Type B pancreatic cell (in vitro differentiated cells): ENCODE measurements at regions not wholly inside any gene's neighbourhood (a gene's known extent, or its start where the extent isn't known, plus 50 kb on each side); places are given as distances from the start of the nearest gene placed in this dataset.

Experiments used
- DNase-seq: peaks from one replicate; pipeline ENCODE4 v3.0.0; 2021; ENCODE audit warnings: mixed read lengths; ENCODE audit not compliant: unreplicated experiment; ENCODE audit errors: extremely low spot score
- H3K27ac Mint-ChIP-seq: 2 replicates; pipeline ENCODE4 v1.8.0; 2021; ENCODE audit warnings: mild to moderate bottlenecking, mixed read lengths
- H3K27me3 Mint-ChIP-seq: 2 replicates; pipeline ENCODE4 v1.8.0; 2021; ENCODE audit warnings: mixed read lengths
- H3K36me3 Mint-ChIP-seq: 2 replicates; pipeline ENCODE4 v1.8.0; 2021; ENCODE audit warnings: mixed read lengths
- H3K4me1 Mint-ChIP-seq: one replicate; pipeline ENCODE4 v1.8.0; 2021; ENCODE audit warnings: mixed read lengths; ENCODE audit not compliant: unreplicated experiment
- H3K4me3 Mint-ChIP-seq: 2 replicates; pipeline ENCODE4 v1.8.0; 2021; ENCODE audit warnings: mild to moderate bottlenecking, mixed read lengths
- H3K9me3 Mint-ChIP-seq: 2 replicates; pipeline ENCODE4 v1.8.0; 2021; ENCODE audit warnings: mixed read lengths
- TF ChIP-seq, protein P1 (sequence below): fragments of 200-600 bp; sonication (generic); conservative IDR thresholded peaks from 2 replicates; pipeline ENCODE4 v1.5.0; 2021; ENCODE audit warnings: antibody characterized with exemption, mild to moderate bottlenecking

DNA sequence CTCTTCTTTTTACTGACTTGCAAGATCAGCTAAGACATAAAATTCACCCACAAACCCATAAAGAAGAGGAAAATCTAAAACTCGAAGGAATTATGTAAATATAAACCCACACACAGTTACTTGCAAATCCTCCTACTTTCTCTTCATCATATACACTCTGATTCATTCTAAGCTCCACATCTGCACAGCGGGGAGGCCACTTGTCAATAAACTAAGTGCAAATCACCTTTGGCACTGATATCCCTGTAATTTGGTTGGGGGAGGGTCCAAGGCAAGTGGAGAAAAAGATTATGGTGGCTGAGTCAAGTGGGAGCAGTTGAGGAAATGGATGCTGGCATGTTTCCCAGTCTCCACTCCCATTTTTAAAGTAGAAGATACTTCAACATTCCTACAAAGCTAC is 596.5 kb downstream of the MATN1 start:
- Mint-ChIP-seq H3K36me3 (no peaks in the 10 kb centered on the region), H3K27ac (no peak overlapping the region), H3K4me3 (no peak overlapping the region), H3K4me1 (peaks cover 15% of the 10 kb centered on the region), H3K27me3 (peaks cover 18% of the 10 kb centered on the region), H3K9me3 (no peaks in the 10 kb centered on the region)
- TF ChIP-seq, protein P1, sequence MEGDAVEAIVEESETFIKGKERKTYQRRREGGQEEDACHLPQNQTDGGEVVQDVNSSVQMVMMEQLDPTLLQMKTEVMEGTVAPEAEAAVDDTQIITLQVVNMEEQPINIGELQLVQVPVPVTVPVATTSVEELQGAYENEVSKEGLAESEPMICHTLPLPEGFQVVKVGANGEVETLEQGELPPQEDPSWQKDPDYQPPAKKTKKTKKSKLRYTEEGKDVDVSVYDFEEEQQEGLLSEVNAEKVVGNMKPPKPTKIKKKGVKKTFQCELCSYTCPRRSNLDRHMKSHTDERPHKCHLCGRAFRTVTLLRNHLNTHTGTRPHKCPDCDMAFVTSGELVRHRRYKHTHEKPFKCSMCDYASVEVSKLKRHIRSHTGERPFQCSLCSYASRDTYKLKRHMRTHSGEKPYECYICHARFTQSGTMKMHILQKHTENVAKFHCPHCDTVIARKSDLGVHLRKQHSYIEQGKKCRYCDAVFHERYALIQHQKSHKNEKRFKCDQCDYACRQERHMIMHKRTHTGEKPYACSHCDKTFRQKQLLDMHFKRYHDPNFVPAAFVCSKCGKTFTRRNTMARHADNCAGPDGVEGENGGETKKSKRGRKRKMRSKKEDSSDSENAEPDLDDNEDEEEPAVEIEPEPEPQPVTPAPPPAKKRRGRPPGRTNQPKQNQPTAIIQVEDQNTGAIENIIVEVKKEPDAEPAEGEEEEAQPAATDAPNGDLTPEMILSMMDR, result no peak
- DNase-seq, result no peak

DNA sequence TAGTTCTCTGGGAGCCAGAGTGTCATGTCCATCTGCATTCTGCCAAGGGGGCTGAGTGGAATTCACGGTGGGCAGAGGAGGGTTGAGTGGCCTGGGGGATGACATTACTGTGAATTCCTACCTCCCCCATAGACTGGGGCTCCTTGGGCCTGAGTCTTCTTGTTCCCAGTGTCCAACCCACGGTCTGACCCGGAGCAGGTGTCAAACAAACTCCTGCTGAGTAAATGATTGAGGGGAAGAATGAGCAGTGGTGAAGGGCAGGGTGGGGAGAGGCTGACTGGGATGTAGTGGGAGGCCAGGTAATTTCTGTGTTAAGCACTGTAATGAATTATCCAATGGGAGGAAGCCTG is 597.6 kb downstream of the MATN1 start:
- peaks cover 20% of the 10 kb centered on the region for H3K4me1 Mint-ChIP-seq
- DNase-seq, result no peak
- no peaks in the 10 kb centered on the region for H3K36me3 Mint-ChIP-seq
- H3K4me3 Mint-ChIP-seq, result no peak overlapping the region
- peaks cover 15% of the 10 kb centered on the region for H3K27me3 Mint-ChIP-seq
- TF ChIP-seq, protein P1, result no peak
- H3K9me3 Mint-ChIP-seq, result no peaks in the 10 kb centered on the region
- H3K27ac Mint-ChIP-seq, result no peak overlapping the region

DNA sequence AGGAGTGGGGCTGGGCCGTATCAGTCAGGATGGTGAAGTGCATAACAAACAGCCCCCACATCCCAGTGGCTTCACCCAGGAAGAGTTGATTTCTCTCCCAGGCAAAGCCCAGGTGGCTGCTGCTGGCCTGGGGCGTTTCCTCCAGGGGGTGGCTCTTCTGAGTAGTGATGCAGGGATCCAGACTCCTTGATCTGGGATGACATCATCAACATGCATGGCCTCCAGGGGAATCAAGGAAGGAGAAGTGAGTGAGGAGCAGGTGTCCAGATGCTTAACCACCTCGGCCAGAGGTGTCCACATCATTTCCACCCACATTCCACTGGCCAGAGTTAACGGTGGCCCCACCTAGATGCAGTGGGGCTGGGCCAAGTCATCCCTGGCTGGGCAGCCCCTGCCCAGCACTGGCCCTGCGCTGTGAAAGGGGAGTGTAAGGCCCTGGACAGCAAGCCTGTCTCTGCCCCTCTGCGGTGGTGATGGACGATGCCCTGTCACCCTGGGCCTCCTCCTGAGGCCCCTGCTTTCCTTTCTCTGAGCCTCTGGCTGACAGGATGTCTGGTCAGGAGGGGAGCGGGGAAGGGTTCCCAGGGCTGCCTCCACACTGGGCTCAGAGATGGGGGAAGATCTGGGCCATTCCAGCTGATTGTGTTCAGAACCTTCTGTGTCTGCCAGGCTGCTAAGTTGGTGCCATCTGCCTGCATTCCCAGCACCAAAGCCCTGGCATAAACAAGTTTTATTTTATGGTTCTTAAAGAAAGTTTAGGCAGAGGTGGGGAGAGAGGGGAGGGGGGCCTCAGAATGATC is 598.2 kb downstream of the MATN1 start:
- no peak overlapping the region for H3K4me3 Mint-ChIP-seq
- no peaks in the 10 kb centered on the region for H3K36me3 Mint-ChIP-seq
- H3K4me1 Mint-ChIP-seq, result peaks cover 26% of the 10 kb centered on the region
- no peak for DNase-seq
- no peaks in the 10 kb centered on the region for H3K9me3 Mint-ChIP-seq
- peaks cover 15% of the 10 kb centered on the region for H3K27me3 Mint-ChIP-seq
- H3K27ac Mint-ChIP-seq, result no peak overlapping the region
- TF ChIP-seq, protein P1, result no peak

DNA sequence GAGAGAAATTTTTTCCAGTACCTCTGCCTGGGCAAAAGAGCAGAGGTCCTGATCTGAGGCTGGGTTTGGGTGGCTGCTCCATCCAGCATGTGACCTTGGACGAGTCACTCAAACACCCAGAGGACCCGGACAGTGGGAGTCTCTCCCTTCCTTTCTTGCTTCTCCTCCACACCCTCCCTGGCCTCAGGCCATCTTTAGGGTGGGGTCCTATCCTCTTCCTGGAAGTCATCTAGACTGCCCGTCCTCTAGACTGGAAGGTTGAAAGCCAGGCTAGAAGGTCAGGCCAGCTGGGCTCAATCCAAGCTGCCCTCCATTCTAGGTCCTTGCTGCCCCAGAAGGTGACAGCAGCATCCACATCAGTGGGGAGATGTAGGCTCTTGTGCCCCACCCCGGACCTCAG is 599.5 kb downstream of the MATN1 start:
- H3K9me3 Mint-ChIP-seq, result no peaks in the 10 kb centered on the region
- H3K27me3 Mint-ChIP-seq, result peaks cover 15% of the 10 kb centered on the region
- H3K4me1 Mint-ChIP-seq, result peaks cover 28% of the 10 kb centered on the region
- no peaks in the 10 kb centered on the region for H3K36me3 Mint-ChIP-seq
- DNase-seq, result no peak
- TF ChIP-seq, protein P1, result no peak
- no peak overlapping the region for H3K4me3 Mint-ChIP-seq
- H3K27ac Mint-ChIP-seq, result no peak overlapping the region

DNA sequence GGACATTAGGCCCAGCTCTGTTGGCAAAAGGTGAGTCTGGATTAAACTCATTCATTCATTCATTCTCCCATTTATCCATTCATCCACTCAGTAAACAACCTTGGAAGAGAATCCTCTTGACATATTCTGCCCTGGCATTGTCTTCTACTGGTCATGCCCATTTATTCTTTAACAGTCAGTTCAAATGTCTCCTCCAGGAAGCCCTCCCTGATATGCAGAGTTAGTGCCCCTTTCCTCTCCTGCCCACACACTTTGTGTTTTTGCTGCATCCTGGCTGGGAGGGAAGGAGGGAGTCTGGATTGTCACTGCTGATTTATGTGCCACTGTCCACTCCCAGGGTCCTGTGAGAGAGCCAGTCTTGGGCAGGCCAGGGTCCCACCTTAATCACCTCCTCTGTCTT is 600.3 kb downstream of the MATN1 start:
- peaks cover 28% of the 10 kb centered on the region for H3K4me1 Mint-ChIP-seq
- H3K9me3 Mint-ChIP-seq, result no peaks in the 10 kb centered on the region
- no peak overlapping the region for H3K4me3 Mint-ChIP-seq
- no peaks in the 10 kb centered on the region for H3K36me3 Mint-ChIP-seq
- no peak overlapping the region for H3K27ac Mint-ChIP-seq
- no peak for DNase-seq
- H3K27me3 Mint-ChIP-seq, result peaks cover 10% of the 10 kb centered on the region
- TF ChIP-seq, protein P1, result no peak
